ENCODE measurements at regions not wholly inside any gene's neighbourhood (a gene's known extent, or its start where the extent isn't known, plus 50 kb on each side); places are given as distances from the start of the nearest gene placed in this dataset.
A peak's percentile ranks its signal among the peaks of the same experiment; 100 is the strongest.

GRCh38 chr9:108445431-108446071 is 410.2 kb downstream of the ACTL7B start:
- Mint-ChIP-seq H3K4me1 (peaks cover 5% of the 10 kb centered on the region), H3K4me3 (no peak overlapping the region), H3K9me3 (peaks cover 7% of the 10 kb centered on the region), H3K36me3 (ENCODE audit: low read depth) (no peaks in the 10 kb centered on the region), H3K27ac (no peak overlapping the region), H3K27me3 (ENCODE audit: low read depth, poor library complexity) (peaks cover 10% of the 10 kb centered on the region)
- no peak for DNase-seq
- TF ChIP-seq CTCF (IDR thresholded peaks at IDR 0.05): no peak

DNA sequence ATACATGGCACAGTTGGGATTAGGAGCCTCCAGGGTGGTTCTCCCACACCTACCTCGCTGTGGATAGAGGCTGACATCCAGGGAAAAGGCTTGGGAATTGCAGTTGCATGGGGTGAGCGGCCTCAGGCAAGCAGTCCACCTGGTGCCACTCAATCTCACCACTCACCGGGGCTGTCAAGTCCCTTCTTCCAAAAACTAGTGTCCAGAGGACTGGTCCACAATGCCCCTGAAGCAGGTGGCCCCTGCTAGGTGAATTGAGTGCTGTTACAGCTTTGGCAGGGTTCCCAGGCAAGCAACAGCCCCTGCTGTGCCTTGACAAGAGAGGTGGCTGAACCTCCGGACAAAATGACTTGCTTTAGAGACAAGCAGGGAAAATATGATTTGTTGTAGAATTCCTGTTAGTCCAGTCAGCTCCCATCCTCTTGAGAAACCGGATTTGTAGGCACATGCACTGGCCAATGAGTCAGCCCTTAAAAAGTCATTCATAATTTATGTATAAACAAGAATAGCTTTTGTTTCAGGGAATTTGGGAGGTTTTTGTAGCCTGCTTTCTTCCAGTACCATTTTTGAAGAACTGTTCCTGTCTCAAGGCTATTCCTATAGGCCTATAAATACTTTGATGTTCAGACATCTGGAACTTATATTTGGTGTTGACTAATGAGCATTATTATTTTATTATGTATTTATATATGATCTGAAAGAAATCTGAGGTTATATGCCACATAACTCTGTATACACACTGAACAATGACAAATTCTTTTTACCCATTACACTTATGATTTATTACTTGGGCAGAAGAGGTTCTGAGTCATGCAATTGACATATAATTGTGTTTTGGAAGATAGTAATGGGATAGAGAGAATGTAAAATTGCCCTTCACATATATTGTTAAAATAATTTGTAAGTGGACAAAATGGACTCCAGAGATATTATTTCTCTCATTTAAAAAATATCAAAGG is 411.1 kb downstream of the ACTL7B start:
- no peak for DNase-seq
- Mint-ChIP-seq H3K4me3 (no peak overlapping the region), H3K27ac (no peak overlapping the region), H3K36me3 (ENCODE audit: low read depth) (no peaks in the 10 kb centered on the region), H3K9me3 (peaks cover 7% of the 10 kb centered on the region), H3K27me3 (ENCODE audit: low read depth, poor library complexity) (peaks cover 7% of the 10 kb centered on the region), H3K4me1 (peaks cover 5% of the 10 kb centered on the region)
- no peak for TF ChIP-seq CTCF (IDR thresholded peaks at IDR 0.05)

DNA sequence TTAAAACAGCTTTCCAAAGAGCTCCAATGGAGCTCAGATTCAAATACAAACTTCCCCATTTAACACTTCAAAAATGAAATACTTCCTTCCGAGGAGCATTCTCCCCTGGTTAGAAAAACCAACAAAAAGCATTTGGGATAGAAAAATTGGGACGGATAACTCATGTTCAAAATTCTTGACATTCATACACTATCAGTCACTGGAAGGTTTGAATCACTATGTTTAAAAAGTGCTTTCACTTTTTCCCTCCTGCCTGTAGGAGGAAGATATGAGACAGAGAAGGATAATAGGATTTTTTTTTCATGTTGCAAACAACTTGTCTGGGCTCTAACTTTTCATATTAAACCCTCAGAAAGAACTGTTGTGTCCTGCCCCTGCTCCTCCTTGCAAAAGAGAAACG is 412.0 kb downstream of the ACTL7B start:
- no peak for DNase-seq
- Mint-ChIP-seq H3K27me3 (ENCODE audit: low read depth, poor library complexity) (peaks cover 8% of the 10 kb centered on the region), H3K27ac (no peak overlapping the region), H3K36me3 (ENCODE audit: low read depth) (no peaks in the 10 kb centered on the region), H3K4me3 (no peak overlapping the region), H3K4me1 (peaks cover 5% of the 10 kb centered on the region), H3K9me3 (peaks cover 7% of the 10 kb centered on the region)
- no peak for TF ChIP-seq CTCF (IDR thresholded peaks at IDR 0.05)

DNA sequence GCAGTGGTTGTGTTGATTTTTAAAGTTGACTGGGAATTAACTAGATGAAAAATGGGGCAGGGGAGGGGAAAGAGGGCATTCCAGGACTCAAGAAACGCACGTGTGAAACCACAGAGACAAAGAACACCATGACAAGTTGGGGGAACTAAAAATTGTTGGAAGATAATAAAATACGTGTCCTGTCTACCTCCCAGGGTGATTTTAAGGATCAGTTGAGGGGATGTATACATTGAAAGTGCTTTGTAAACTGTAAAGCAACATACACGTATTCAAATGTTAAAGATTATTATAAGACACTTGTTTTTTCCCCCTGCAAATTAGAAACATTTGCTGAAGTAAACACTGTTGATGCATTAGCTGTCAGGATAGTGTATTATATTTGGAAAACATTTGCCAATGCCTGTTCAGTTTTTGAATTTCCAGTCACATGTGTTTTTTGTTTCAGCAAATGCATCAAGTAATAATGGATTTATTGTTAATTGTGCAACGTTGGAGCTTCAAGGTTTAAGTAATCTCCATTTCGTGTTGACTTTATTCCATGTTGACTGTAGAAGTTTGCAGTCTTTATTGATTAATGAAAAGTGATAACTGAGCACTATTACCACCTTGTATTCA is 412.7 kb downstream of the ACTL7B start:
- no peak overlapping the region for H3K4me3 Mint-ChIP-seq
- H3K4me1 Mint-ChIP-seq: peaks cover 5% of the 10 kb centered on the region
- H3K27me3 Mint-ChIP-seq (ENCODE audit: low read depth, poor library complexity): peaks cover 8% of the 10 kb centered on the region
- no peak for TF ChIP-seq CTCF (IDR thresholded peaks at IDR 0.05)
- DNase-seq: no peak
- H3K36me3 Mint-ChIP-seq (ENCODE audit: low read depth): no peaks in the 10 kb centered on the region
- peaks cover 7% of the 10 kb centered on the region for H3K9me3 Mint-ChIP-seq
- peak overlapping the region; percentile 0 for H3K27ac Mint-ChIP-seq

DNA sequence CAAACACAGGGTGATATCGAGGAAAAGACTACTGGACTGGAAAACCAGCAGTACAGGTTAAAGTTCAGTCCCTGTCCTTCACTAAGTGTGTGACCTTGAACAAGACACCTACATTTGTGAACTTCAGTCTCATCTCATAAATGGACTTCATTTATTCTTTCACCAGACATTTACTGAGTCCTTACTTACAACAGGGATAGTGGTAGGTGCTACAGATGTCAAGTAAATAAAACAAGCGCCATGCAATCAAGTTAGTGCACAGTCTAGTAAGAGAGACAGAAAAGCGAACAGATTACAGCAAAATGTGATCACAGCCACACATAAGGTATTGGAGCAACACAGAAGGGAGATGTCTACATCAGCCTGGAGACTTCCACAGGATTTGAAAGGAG is 413.2 kb downstream of the ACTL7B start:
- Mint-ChIP-seq H3K4me1 (peaks cover 5% of the 10 kb centered on the region), H3K9me3 (peaks cover 7% of the 10 kb centered on the region), H3K27ac (peak overlapping the region; percentile 0), H3K27me3 (ENCODE audit: low read depth, poor library complexity) (peaks cover 8% of the 10 kb centered on the region), H3K4me3 (no peak overlapping the region), H3K36me3 (ENCODE audit: low read depth) (no peaks in the 10 kb centered on the region)
- DNase-seq: no peak
- no peak for TF ChIP-seq CTCF (IDR thresholded peaks at IDR 0.05)

All from nephron progenitor cell (in vitro differentiated cells).